Panc1 (cell line): ENCODE measurements at regions not wholly inside any gene's neighbourhood (a gene's known extent, or its start where the extent isn't known, plus 50 kb on each side); places are given as distances from the start of the nearest gene placed in this dataset.

ENCODE experiments used
- ATAC-seq: fragments of 200-7000 bp; cut with Tn5 transposase; 2 replicates; pipeline ENCODE4 v1.9.1; 2020; ENCODE audit warnings: mild to moderate bottlenecking, moderate library complexity
- BruUV-seq: library from RNA; stranded (reverse); fragments of 400-500 nt; replicated peaks from 2 replicates; lab custom pipeline; 2021; lab: Mats Ljungman, UMichigan
- CTCF ChIA-PET: fragments of 300-600 bp; sonication (Branson Sonifier 250); formaldehyde crosslinking; loops from one replicate; lab custom pipeline; 2022; ENCODE audit warnings: antibody characterized with exemption; lab: Charles Lee
- POLR2A ChIA-PET: fragments of 300-600 bp; sonication (Branson Sonifier 250); formaldehyde crosslinking; loops from one replicate; lab custom pipeline; 2022; ENCODE audit warnings: antibody characterized with exemption; lab: Charles Lee
- DNase-seq: peaks from one replicate; pipeline ENCODE4 v3.0.0-alpha.2; 2010; ENCODE audit warnings: low read depth, low spot score
- H3K27ac ChIP-seq: 2 replicates; pipeline ENCODE4 v1.5.1; 2011; ENCODE audit warnings: mild to moderate bottlenecking, low read length, inconsistent platforms
- H3K27me3 ChIP-seq: fragments of 200-500 bp; sonication (Bioruptor generic); 2 replicates; pipeline ENCODE4 v1.6.0; 2014; ENCODE audit warnings: low read length, inconsistent platforms; ENCODE audit not compliant: control insufficient read depth, insufficient read depth
- H3K36me3 ChIP-seq: fragments of 200-500 bp; sonication (Bioruptor generic); 2 replicates; pipeline ENCODE4 v1.5.1; 2014; ENCODE audit warnings: inconsistent platforms, mild to moderate bottlenecking, low read length, moderate library complexity; ENCODE audit not compliant: control insufficient read depth, insufficient read depth
- H3K4me1 ChIP-seq: 2 replicates; pipeline ENCODE4 v1.5.1; 2011; ENCODE audit warnings: inconsistent platforms, mild to moderate bottlenecking, low read length, moderate library complexity; ENCODE audit not compliant: control insufficient read depth, insufficient read depth
- H3K4me3 ChIP-seq, 2 experiments: 2 replicates each; pipeline ENCODE4 v1.5.1; 2011 to 2012; ENCODE audit warnings: low read depth in 2 of 2, low read length in 2 of 2, mild to moderate bottlenecking in 2 of 2, inconsistent platforms in 1 of 2, moderate library complexity in 1 of 2
- H3K9me3 ChIP-seq: fragments of 200-500 bp; sonication (Bioruptor generic); 2 replicates; pipeline ENCODE4 v1.5.1; 2014; ENCODE audit warnings: low read depth, mild to moderate bottlenecking, inconsistent platforms, low read length, moderate library complexity; ENCODE audit not compliant: control insufficient read depth, insufficient read depth
- POLR2AphosphoS5 ChIP-seq: IDR thresholded peaks from 2 replicates; pipeline ENCODE4 v1.6.1; 2012; ENCODE audit warnings: mild to moderate bottlenecking, low read depth, low read length, moderate library complexity
- REST ChIP-seq, 2 experiments: IDR thresholded peaks; 2 replicates each; pipeline ENCODE4 v1.6.1; 2011 to 2012; ENCODE audit warnings: low read depth in 2 of 2, control low read depth in 1 of 2, low read length in 1 of 2, mild to moderate bottlenecking in 1 of 2, moderate library complexity in 1 of 2; ENCODE audit not compliant: insufficient read depth in 1 of 2
- SIN3A ChIP-seq: IDR thresholded peaks from 2 replicates; pipeline ENCODE4 v1.6.1; 2012; ENCODE audit warnings: low read depth, mild to moderate bottlenecking, low read length, moderate library complexity, borderline replicate concordance; ENCODE audit not compliant: insufficient read depth
- TCF7L2 ChIP-seq: IDR thresholded peaks from 2 replicates; pipeline ENCODE4 v1.6.1; 2011; ENCODE audit warnings: mild to moderate bottlenecking, low read depth, low read length, inconsistent platforms
- in situ Hi-C: cut with HindIII; loops from 2 replicates; pipeline ENCODE4 v1.10.0; 2016; ENCODE audit warnings: low sequenced_read_pairs, low pct_unique_long_range_greater_than_20kb
- intact Hi-C: fragments of 100-400 bp; cut with micrococcal nuclease; formaldehyde crosslinking; loops from one replicate; pipeline ENCODE4 v1.10.0; 2022; ENCODE audit not compliant: unreplicated experiment
- TF ChIP-seq, protein P1 (sequence below): fragments of 450-650 bp; IDR thresholded peaks from 2 replicates; pipeline ENCODE4 v1.5.1; 2017; ENCODE audit warnings: mild to moderate bottlenecking

DNA sequence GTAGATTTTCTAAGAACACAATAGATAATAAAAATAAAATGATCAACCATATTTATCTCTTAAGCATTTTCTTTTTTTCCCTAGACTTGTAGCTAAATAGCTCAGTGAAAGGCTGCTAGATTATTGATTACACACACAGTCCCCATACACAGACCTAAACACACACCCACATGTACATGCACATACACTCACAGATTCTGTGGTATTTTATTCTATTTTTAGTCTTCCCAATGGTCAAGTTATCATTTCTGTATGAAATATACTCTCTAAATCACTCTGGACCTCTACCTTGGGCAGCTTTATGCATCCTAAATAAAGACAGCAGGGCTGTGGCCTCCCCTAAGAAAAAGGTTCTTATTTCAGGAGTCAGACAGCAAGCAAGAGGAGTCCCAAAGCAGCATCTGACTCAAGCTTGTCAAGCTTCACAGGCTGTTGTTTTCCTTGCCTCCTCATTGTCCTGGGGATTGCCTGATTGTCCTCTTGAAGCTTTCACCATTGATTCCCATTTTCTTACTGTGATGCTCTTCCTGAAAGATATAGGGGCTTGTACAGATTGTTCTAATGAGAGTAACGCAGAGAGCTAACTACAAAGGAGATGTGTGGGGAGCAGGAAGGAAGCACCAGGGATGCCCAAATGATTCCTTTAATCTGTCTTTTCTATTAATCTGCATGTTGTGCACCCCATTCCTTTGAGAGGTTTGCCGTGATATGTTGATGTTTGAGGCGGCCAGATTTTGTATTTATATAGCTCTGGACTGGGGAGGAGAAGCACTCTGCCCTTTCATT, 986.5 kb downstream of the PCDH17 start:
- no peak for TF ChIP-seq TCF7L2
- TF ChIP-seq REST (IDR thresholded peaks at IDR 0.05; ENCODE audit: insufficient read depth in 1 of 2, low read depth in 2 of 2, low read length in 1 of 2), result no peak
- no peak for TF ChIP-seq POLR2AphosphoS5
- no peak overlapping the region for H3K27ac ChIP-seq
- H3K4me1 ChIP-seq, result no peaks in the 10 kb centered on the region
- no peaks in the 10 kb centered on the region for H3K9me3 ChIP-seq
- ATAC-seq (no peak), DNase-seq (no peak)
- no peaks in the 10 kb centered on the region for H3K27me3 ChIP-seq
- BruUV-seq, result no TSS peak
- intact Hi-C loops, result no loop called here
- H3K36me3 ChIP-seq, result no peaks in the 10 kb centered on the region
- no peak overlapping the region for H3K4me3 ChIP-seq
- in situ Hi-C loops, result no loop called here
- CTCF ChIA-PET, result no interaction called here
- POLR2A ChIA-PET, result no interaction called here

GRCh38 chr13:58619396-58620113, 988.0 kb downstream of the PCDH17 start:
- no peak overlapping the region for H3K27ac ChIP-seq
- POLR2A ChIA-PET, result no interaction called here

More at GRCh38 chr13:58619396-58620113, 988.0 kb downstream of the PCDH17 start:
- BruUV-seq, result no TSS peak
- Histone ChIP-seq H3K9me3 (no peaks in the 10 kb centered on the region), H3K36me3 (no peaks in the 10 kb centered on the region), H3K27me3 (no peaks in the 10 kb centered on the region), H3K4me3 (no peak overlapping the region), H3K4me1 (no peaks in the 10 kb centered on the region)
- CTCF ChIA-PET, result no interaction called here
- intact Hi-C loops (no loop called here), in situ Hi-C loops (no loop called here)
- DNase-seq, result no peak
- no peak for TF ChIP-seq SIN3A
- TF ChIP-seq, protein P1, sequence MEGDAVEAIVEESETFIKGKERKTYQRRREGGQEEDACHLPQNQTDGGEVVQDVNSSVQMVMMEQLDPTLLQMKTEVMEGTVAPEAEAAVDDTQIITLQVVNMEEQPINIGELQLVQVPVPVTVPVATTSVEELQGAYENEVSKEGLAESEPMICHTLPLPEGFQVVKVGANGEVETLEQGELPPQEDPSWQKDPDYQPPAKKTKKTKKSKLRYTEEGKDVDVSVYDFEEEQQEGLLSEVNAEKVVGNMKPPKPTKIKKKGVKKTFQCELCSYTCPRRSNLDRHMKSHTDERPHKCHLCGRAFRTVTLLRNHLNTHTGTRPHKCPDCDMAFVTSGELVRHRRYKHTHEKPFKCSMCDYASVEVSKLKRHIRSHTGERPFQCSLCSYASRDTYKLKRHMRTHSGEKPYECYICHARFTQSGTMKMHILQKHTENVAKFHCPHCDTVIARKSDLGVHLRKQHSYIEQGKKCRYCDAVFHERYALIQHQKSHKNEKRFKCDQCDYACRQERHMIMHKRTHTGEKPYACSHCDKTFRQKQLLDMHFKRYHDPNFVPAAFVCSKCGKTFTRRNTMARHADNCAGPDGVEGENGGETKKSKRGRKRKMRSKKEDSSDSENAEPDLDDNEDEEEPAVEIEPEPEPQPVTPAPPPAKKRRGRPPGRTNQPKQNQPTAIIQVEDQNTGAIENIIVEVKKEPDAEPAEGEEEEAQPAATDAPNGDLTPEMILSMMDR, result no peak
- no peak for TF ChIP-seq REST (IDR thresholded peaks at IDR 0.05; ENCODE audit: insufficient read depth in 1 of 2, low read depth in 2 of 2, low read length in 1 of 2)
- no peak for TF ChIP-seq TCF7L2
- no peak for TF ChIP-seq POLR2AphosphoS5
- no peak for ATAC-seq
